ENCODE measurements at regions not wholly inside any gene's neighbourhood (a gene's known extent, or its start where the extent isn't known, plus 50 kb on each side); places are given as distances from the start of the nearest gene placed in this dataset.

DNA sequence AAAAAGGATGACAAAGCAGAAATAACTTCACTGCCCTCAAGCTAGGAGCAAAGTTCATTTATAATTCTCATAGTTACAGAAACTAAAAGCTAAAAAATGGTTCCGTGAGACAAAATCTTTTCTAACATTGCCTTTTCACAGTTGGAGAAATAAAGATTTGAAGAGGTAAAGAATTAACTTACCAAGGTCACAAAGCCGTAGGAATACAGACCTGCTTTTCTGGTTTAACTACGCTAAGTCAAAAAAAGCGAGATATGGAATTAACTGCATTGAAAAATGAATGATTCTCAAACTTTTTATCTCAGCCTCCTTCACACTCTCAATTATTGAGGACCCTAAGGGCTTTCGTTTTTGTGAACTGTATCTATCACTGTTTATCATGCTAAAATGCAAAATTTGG, 95.3 kb downstream of the SLC17A6 start:
- Histone ChIP-seq H3K23me2 (ENCODE audit: low read depth, low read length) (no peaks in the 10 kb centered on the region; the same call in 1 of the 2 replicates), H4K91ac (replicated peaks; ENCODE audit: insufficient read length, low read length) (no peak overlapping the region), H2BK120ac (replicated peaks; ENCODE audit: low read depth, low read length) (no peak overlapping the region), H3K4me2 (ENCODE audit: insufficient read depth in 1 of 2, low read depth in 2 of 2, low read length in 2 of 2) (peak overlapping the region; percentile 56 to 68; a peak in 2 of 4 replicates), H3K56ac (replicated peaks; ENCODE audit: insufficient read length, low read depth, low read length) (no peak overlapping the region), H2AK5ac (ENCODE audit: low read depth, low read length) (no peak overlapping the region), H2BK20ac (ENCODE audit: low read length) (no peak overlapping the region), H3K36me3 (ENCODE audit: control insufficient read depth in 2 of 4, insufficient read depth in 4 of 4, low read length in 3 of 4) (no peaks in the 10 kb centered on the region), H3K14ac (ENCODE audit: insufficient read length) (no peak overlapping the region), H4K20me1 (replicated peaks in 1 of 2; ENCODE audit: control insufficient read depth in 1 of 2, insufficient read depth in 2 of 2, low read length in 2 of 2) (no peaks in the 10 kb centered on the region), H3K18ac (ENCODE audit: extremely low read depth, low read length) (no peak overlapping the region), H3K4me1 (replicated peaks in 1 of 4; ENCODE audit: control insufficient read depth in 3 of 4, insufficient read depth in 4 of 4, low read length in 3 of 4) (peaks cover 4 to 12% (median 6%) of the 10 kb centered on the region in 4 experiments; a peak in 6 of 7 replicates), H3K4ac (replicated peaks; ENCODE audit: insufficient read length, low read depth, low read length) (no peak overlapping the region), H3K9ac (replicated peaks in 1 of 4; ENCODE audit: extremely low read depth in 1 of 4, low read depth in 3 of 4, low read length in 3 of 4) (no peak overlapping the region), H3K27ac (ENCODE audit: low read depth, low read length) (no peak overlapping the region), H2BK15ac (ENCODE audit: low read length) (no peak overlapping the region), H3K9me3 (ENCODE audit: insufficient read depth in 2 of 2, low read depth in 1 of 2, low read length in 1 of 2) (peaks cover 0 to 3% of the 10 kb centered on the region in 2 experiments; a peak in 1 of 4 replicates), H3K27me3 (replicated peaks in 1 of 4; ENCODE audit: control insufficient read depth in 3 of 4, extremely low read depth in 1 of 4, insufficient read depth in 3 of 4, low read length in 3 of 4) (0 out of 7 replicates have a peak, but pooled peaks cover 0 to 3% (median 0%) of the 10 kb centered on the region in 4 experiments), H3K79me2 (ENCODE audit: control insufficient read depth in 1 of 2, insufficient read depth in 2 of 2, low read length in 2 of 2) (no peaks in the 10 kb centered on the region), H4K5ac (ENCODE audit: insufficient read length, low read depth, low read length) (no peak overlapping the region), H2BK5ac (ENCODE audit: low read depth, low read length) (no peak overlapping the region), H3K4me3 (ENCODE audit: extremely low read depth in 1 of 4, insufficient read depth in 2 of 4, low read depth in 3 of 4, low read length in 4 of 4) (no peak overlapping the region; a peak in 1 of 8 replicates), H2BK12ac (ENCODE audit: low read depth, low read length) (no peak overlapping the region), H2AFZ (ENCODE audit: low read length) (no peak overlapping the region), H3K79me1 (ENCODE audit: low read depth, low read length) (no peaks in the 10 kb centered on the region), H4K8ac (ENCODE audit: extremely low read depth, insufficient read depth, low read length) (no peak overlapping the region), H3K23ac (ENCODE audit: insufficient read length) (no peak overlapping the region)
- CTCF ChIA-PET (ENCODE audit: partially characterized antibody) = interaction anchor here (1.1 kb wide), 1 partner anchor 99 kb away, joined by 3 read pairs; no protein-coding TSS in a partner anchor
- POLR2A ChIA-PET (ENCODE audit: partially characterized antibody) = no interaction called here
- WGBS, 2 experiments (ENCODE audit: extremely low coverage in 1 of 2, insufficient coverage in 1 of 2, insufficient read length in 1 of 2, insufficient replicate concordance in 2 of 2, low coverage in 1 of 2, low lambda C conversion rate in 2 of 2, missing lambda C conversion rate in 1 of 2) = 90% methylated on average over 5 of the region's 5 CpGs; no CpG with 5 or more reads in 1 of the 2 experiments
- DNase-seq (ENCODE audit: low read depth in 1 of 2, low spot score in 2 of 2) = no peak
- no peak for FAIRE-seq
- TF ChIP-seq, protein P1, sequence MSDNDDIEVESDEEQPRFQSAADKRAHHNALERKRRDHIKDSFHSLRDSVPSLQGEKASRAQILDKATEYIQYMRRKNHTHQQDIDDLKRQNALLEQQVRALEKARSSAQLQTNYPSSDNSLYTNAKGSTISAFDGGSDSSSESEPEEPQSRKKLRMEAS (IDR thresholded peaks at IDR 0.05) = no peak
- TF ChIP-seq TBP (IDR thresholded peaks at IDR 0.05; ENCODE audit: low read depth, low read length) (no peak), TAF7 (optimal IDR thresholded peaks at IDR 0.05; ENCODE audit: borderline replicate concordance, low read depth, low read length) (no peak), CBX5 (IDR thresholded peaks at IDR 0.05; ENCODE audit: low read depth, low read length) (no peak), RNF2 (IDR thresholded peaks at IDR 0.05; ENCODE audit: borderline replicate concordance, low read depth, low read length, missing control alignments, poor library complexity, severe bottlenecking) (no peak), POLR2AphosphoS5 (IDR thresholded peaks at IDR 0.05; ENCODE audit: low read depth, low read length) (no peak), HDAC2 (IDR thresholded peaks at IDR 0.05; ENCODE audit: borderline replicate concordance in 1 of 2, low read depth in 2 of 2, low read length in 2 of 2) (no peak), TCF12 (IDR thresholded peaks at IDR 0.05; ENCODE audit: low read depth, low read length) (no peak), CHD2 (IDR thresholded peaks at IDR 0.05; ENCODE audit: low read length) (no peak), JUN (IDR thresholded peaks at IDR 0.05; ENCODE audit: low read depth, low read length) (no peak)
- TF ChIP-seq, protein P2, sequence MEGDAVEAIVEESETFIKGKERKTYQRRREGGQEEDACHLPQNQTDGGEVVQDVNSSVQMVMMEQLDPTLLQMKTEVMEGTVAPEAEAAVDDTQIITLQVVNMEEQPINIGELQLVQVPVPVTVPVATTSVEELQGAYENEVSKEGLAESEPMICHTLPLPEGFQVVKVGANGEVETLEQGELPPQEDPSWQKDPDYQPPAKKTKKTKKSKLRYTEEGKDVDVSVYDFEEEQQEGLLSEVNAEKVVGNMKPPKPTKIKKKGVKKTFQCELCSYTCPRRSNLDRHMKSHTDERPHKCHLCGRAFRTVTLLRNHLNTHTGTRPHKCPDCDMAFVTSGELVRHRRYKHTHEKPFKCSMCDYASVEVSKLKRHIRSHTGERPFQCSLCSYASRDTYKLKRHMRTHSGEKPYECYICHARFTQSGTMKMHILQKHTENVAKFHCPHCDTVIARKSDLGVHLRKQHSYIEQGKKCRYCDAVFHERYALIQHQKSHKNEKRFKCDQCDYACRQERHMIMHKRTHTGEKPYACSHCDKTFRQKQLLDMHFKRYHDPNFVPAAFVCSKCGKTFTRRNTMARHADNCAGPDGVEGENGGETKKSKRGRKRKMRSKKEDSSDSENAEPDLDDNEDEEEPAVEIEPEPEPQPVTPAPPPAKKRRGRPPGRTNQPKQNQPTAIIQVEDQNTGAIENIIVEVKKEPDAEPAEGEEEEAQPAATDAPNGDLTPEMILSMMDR (IDR thresholded peaks at IDR 0.05; ENCODE audit: control extremely low read depth in 1 of 3, insufficient read depth in 1 of 3, low read depth in 1 of 3, low read length in 3 of 3) = no peak

Measured in H1 (cell line).